ENCODE measurements at regions not wholly inside any gene's neighbourhood (a gene's known extent, or its start where the extent isn't known, plus 50 kb on each side); places are given as distances from the start of the nearest gene placed in this dataset.

GRCh38 chr1:14103878-14104430 lies 404.0 kb downstream of the PRDM2 start:
- CTCF ChIA-PET = interaction anchor here (0.5 kb wide), 1 partner anchor 507 kb away, joined by 3 read pairs; no protein-coding TSS in a partner anchor

GRCh38 chr1:14106126-14106525 lies 406.1 kb downstream of the PRDM2 start:
- DNase-seq (ENCODE audit: low read depth, low spot score) (no peak), FAIRE-seq (no peak)
- H3K9me1 ChIP-seq (replicated peaks; ENCODE audit: control insufficient read depth, extremely low read depth, insufficient read depth, low read length) = no peaks in the 10 kb centered on the region
- no peaks in the 10 kb centered on the region for H3K27me3 ChIP-seq (ENCODE audit: control insufficient read depth in 2 of 2, insufficient read depth in 2 of 2, low read length in 2 of 2)
- H3K36me3 ChIP-seq (ENCODE audit: control insufficient read depth in 2 of 2, extremely low read depth in 1 of 2, insufficient read depth in 2 of 2, low read length in 2 of 2) = no peaks in the 10 kb centered on the region
- no peak overlapping the region for H3K27ac ChIP-seq (ENCODE audit: insufficient read depth, low read depth, low read length)
- no peaks in the 10 kb centered on the region for H3K4me1 ChIP-seq (ENCODE audit: control insufficient read depth, extremely low read depth, insufficient read depth, low read length)
- no peaks in the 10 kb centered on the region for H3K79me2 ChIP-seq (ENCODE audit: control insufficient read depth, insufficient read depth, low read length)
- H4K20me1 ChIP-seq (replicated peaks; ENCODE audit: control insufficient read depth, extremely low read depth, insufficient read depth, low read length) = no peaks in the 10 kb centered on the region
- TF ChIP-seq JUN (IDR thresholded peaks at IDR 0.05; ENCODE audit: borderline replicate concordance, insufficient read depth, insufficient read length, low read depth) = no peak
- TF ChIP-seq POLR2A (IDR thresholded peaks at IDR 0.05; ENCODE audit: low read depth, low read length) = no peak
- no peak for TF ChIP-seq MYC (IDR thresholded peaks at IDR 0.05; ENCODE audit: low read depth, low read length)
- no peak for TF ChIP-seq MAX (IDR thresholded peaks at IDR 0.05; ENCODE audit: insufficient read depth, insufficient read length)
- no peak for TF ChIP-seq GATA2 (IDR thresholded peaks at IDR 0.05; ENCODE audit: insufficient read depth, insufficient read length, low read depth, low read length)
- TF ChIP-seq CTCF (IDR thresholded peaks at IDR 0.05; ENCODE audit: extremely low read depth in 1 of 2, insufficient read depth in 1 of 2, low read depth in 1 of 2, low read length in 2 of 2) = no peak
- TF ChIP-seq POLR2AphosphoS5 (IDR thresholded peaks at IDR 0.05; ENCODE audit: insufficient read depth, low read depth, low read length) = no peak
- TF ChIP-seq EZH2 (IDR thresholded peaks at IDR 0.05; ENCODE audit: borderline replicate concordance, low read depth, low read length, severe bottlenecking) = no peak
- TF ChIP-seq FOS (IDR thresholded peaks at IDR 0.05; ENCODE audit: borderline replicate concordance, insufficient read depth, low read length) = no peak
- dilution Hi-C loops (cut with MboI; ENCODE audit: extremely low pct_ligation_motif_present, low sequenced_read_pairs) = no loop called here
- H3K4me3 ChIP-seq (replicated peaks in 1 of 3; ENCODE audit: insufficient read depth in 1 of 3, low read depth in 1 of 3, low read length in 3 of 3) = no peak overlapping the region
- H3K4me2 ChIP-seq (ENCODE audit: insufficient read depth, low read length) = no peak overlapping the region
- no TSS peak for BruUV-seq (replicated peaks)
- intact Hi-C loops (cut with micrococcal nuclease) = no loop called here
- peaks cover 4% of the 10 kb centered on the region for H3K9me3 ChIP-seq (replicated peaks; ENCODE audit: control insufficient read depth, insufficient read depth, low read length)
- POLR2A ChIA-PET = no interaction called here
- no peak overlapping the region for H2AFZ ChIP-seq (ENCODE audit: low read depth, low read length)
- CTCF ChIA-PET = no interaction called here
- H3K9ac ChIP-seq (replicated peaks; ENCODE audit: extremely low read depth, insufficient read depth, low read length) = no peak overlapping the region

More at GRCh38 chr1:14103878-14104430, 404.0 kb downstream of the PRDM2 start:
- no peak overlapping the region for H3K4me3 ChIP-seq (replicated peaks in 1 of 3; ENCODE audit: insufficient read depth in 1 of 3, low read depth in 1 of 3, low read length in 3 of 3)
- no peaks in the 10 kb centered on the region for H3K9me1 ChIP-seq (replicated peaks; ENCODE audit: control insufficient read depth, extremely low read depth, insufficient read depth, low read length)
- no peak overlapping the region for H3K9ac ChIP-seq (replicated peaks; ENCODE audit: extremely low read depth, insufficient read depth, low read length)
- no TSS peak for BruUV-seq (replicated peaks)
- no peak overlapping the region for H3K4me2 ChIP-seq (ENCODE audit: insufficient read depth, low read length)
- TF ChIP-seq JUN (IDR thresholded peaks at IDR 0.05; ENCODE audit: borderline replicate concordance, insufficient read depth, insufficient read length, low read depth) = no peak
- H3K36me3 ChIP-seq (ENCODE audit: control insufficient read depth in 2 of 2, extremely low read depth in 1 of 2, insufficient read depth in 2 of 2, low read length in 2 of 2) = no peaks in the 10 kb centered on the region
- DNase-seq (ENCODE audit: low read depth, low spot score) (no peak), FAIRE-seq (no peak)
- H3K9me3 ChIP-seq (replicated peaks; ENCODE audit: control insufficient read depth, insufficient read depth, low read length) = peaks cover 4% of the 10 kb centered on the region
- no peaks in the 10 kb centered on the region for H3K79me2 ChIP-seq (ENCODE audit: control insufficient read depth, insufficient read depth, low read length)
- no peak overlapping the region for H3K27ac ChIP-seq (ENCODE audit: insufficient read depth, low read depth, low read length)
- no peaks in the 10 kb centered on the region for H4K20me1 ChIP-seq (replicated peaks; ENCODE audit: control insufficient read depth, extremely low read depth, insufficient read depth, low read length)
- POLR2A ChIA-PET = no interaction called here
- H2AFZ ChIP-seq (ENCODE audit: low read depth, low read length) = no peak overlapping the region
- intact Hi-C loops (cut with micrococcal nuclease) = no loop called here
- H3K4me1 ChIP-seq (ENCODE audit: control insufficient read depth, extremely low read depth, insufficient read depth, low read length) = no peaks in the 10 kb centered on the region
- no peaks in the 10 kb centered on the region for H3K27me3 ChIP-seq (ENCODE audit: control insufficient read depth in 2 of 2, insufficient read depth in 2 of 2, low read length in 2 of 2)
- dilution Hi-C loops (cut with MboI; ENCODE audit: extremely low pct_ligation_motif_present, low sequenced_read_pairs) = no loop called here
